IPS-15b (cell line): ENCODE measurements at regions not wholly inside any gene's neighbourhood (a gene's known extent, or its start where the extent isn't known, plus 50 kb on each side); places are given as distances from the start of the nearest gene placed in this dataset.

ENCODE experiments used
- H3K27me3 ChIP-seq: one replicate; pipeline ENCODE4 v1.6.1; 2013; ENCODE audit warnings: low read length; ENCODE audit not compliant: control insufficient read depth, insufficient read depth
- H3K36me3 ChIP-seq: one replicate; pipeline ENCODE4 v1.6.1; 2013; ENCODE audit warnings: low read length; ENCODE audit not compliant: control insufficient read depth, insufficient read depth
- H3K4me1 ChIP-seq: one replicate; pipeline ENCODE4 v1.6.1; 2013; ENCODE audit warnings: mild to moderate bottlenecking, low read length; ENCODE audit not compliant: control insufficient read depth, insufficient read depth
- H3K4me3 ChIP-seq: one replicate; pipeline ENCODE4 v1.5.1; 2013; ENCODE audit warnings: low read depth, low read length
- H3K9ac ChIP-seq: one replicate; pipeline ENCODE4 v1.6.1; 2013; ENCODE audit warnings: low read depth, mild to moderate bottlenecking, low read length
- H3K9me3 ChIP-seq: one replicate; pipeline ENCODE4 v1.6.1; 2013; ENCODE audit warnings: mild to moderate bottlenecking, low read length; ENCODE audit not compliant: control insufficient read depth, insufficient read depth

- Histone ChIP-seq H3K36me3 (no peaks in the 10 kb centered on the region), H3K4me1 (no peaks in the 10 kb centered on the region), H3K4me3 (no peak overlapping the region), H3K9ac (no peak overlapping the region), H3K9me3 (no peaks in the 10 kb centered on the region), H3K27me3 (no peaks in the 10 kb centered on the region)
These were observed 555.2 kb upstream of the GRAMD2B start for GRCh38 chr5:125868036-125868435.

GRCh38 chr5:125870256-125870655 is 553.0 kb upstream of the GRAMD2B start:
- H3K9ac ChIP-seq, result no peak overlapping the region
- H3K36me3 ChIP-seq, result no peaks in the 10 kb centered on the region
- H3K4me1 ChIP-seq, result no peaks in the 10 kb centered on the region
- no peaks in the 10 kb centered on the region for H3K9me3 ChIP-seq
- H3K27me3 ChIP-seq, result no peaks in the 10 kb centered on the region
- no peak overlapping the region for H3K4me3 ChIP-seq

- Histone ChIP-seq H3K9me3 (no peaks in the 10 kb centered on the region), H3K27me3 (no peaks in the 10 kb centered on the region), H3K4me3 (no peak overlapping the region), H3K4me1 (no peaks in the 10 kb centered on the region), H3K36me3 (no peaks in the 10 kb centered on the region), H3K9ac (no peak overlapping the region)
These were observed 549.2 kb upstream of the GRAMD2B start for GRCh38 chr5:125874057-125874456.

- Histone ChIP-seq H3K9me3 (no peaks in the 10 kb centered on the region), H3K36me3 (no peaks in the 10 kb centered on the region), H3K27me3 (no peaks in the 10 kb centered on the region), H3K4me1 (no peaks in the 10 kb centered on the region), H3K9ac (no peak overlapping the region), H3K4me3 (no peak overlapping the region)
These were observed 548.5 kb upstream of the GRAMD2B start for GRCh38 chr5:125874717-125875116.

- Histone ChIP-seq H3K4me3 (no peak overlapping the region), H3K9me3 (no peaks in the 10 kb centered on the region), H3K4me1 (no peaks in the 10 kb centered on the region), H3K27me3 (no peaks in the 10 kb centered on the region), H3K36me3 (no peaks in the 10 kb centered on the region), H3K9ac (no peak overlapping the region)
These were observed 546.0 kb upstream of the GRAMD2B start for GRCh38 chr5:125877248-125877647.

GRCh38 chr5:125882061-125882460 is 541.1 kb upstream of the GRAMD2B start:
- Histone ChIP-seq H3K27me3 (no peaks in the 10 kb centered on the region), H3K9me3 (no peaks in the 10 kb centered on the region), H3K4me3 (no peak overlapping the region), H3K9ac (no peak overlapping the region), H3K4me1 (no peaks in the 10 kb centered on the region), H3K36me3 (no peaks in the 10 kb centered on the region)

- Histone ChIP-seq H3K4me3 (no peak overlapping the region), H3K36me3 (no peaks in the 10 kb centered on the region), H3K9ac (no peak overlapping the region), H3K27me3 (no peaks in the 10 kb centered on the region), H3K4me1 (no peaks in the 10 kb centered on the region), H3K9me3 (no peaks in the 10 kb centered on the region)
These were observed 540.0 kb upstream of the GRAMD2B start for GRCh38 chr5:125883223-125883622.

GRCh38 chr5:125888358-125888757 is 534.9 kb upstream of the GRAMD2B start:
- H3K4me3 ChIP-seq, result no peak overlapping the region
- no peaks in the 10 kb centered on the region for H3K9me3 ChIP-seq
- H3K36me3 ChIP-seq, result no peaks in the 10 kb centered on the region
- no peak overlapping the region for H3K9ac ChIP-seq
- H3K4me1 ChIP-seq, result no peaks in the 10 kb centered on the region
- H3K27me3 ChIP-seq, result no peaks in the 10 kb centered on the region

GRCh38 chr5:125890511-125890931 is 532.7 kb upstream of the GRAMD2B start:
- no peak overlapping the region for H3K9ac ChIP-seq
- H3K27me3 ChIP-seq, result no peaks in the 10 kb centered on the region
- H3K4me3 ChIP-seq, result no peak overlapping the region
- H3K9me3 ChIP-seq, result no peaks in the 10 kb centered on the region
- H3K36me3 ChIP-seq, result no peaks in the 10 kb centered on the region
- no peaks in the 10 kb centered on the region for H3K4me1 ChIP-seq

- H3K4me1 ChIP-seq, result no peaks in the 10 kb centered on the region
- no peak overlapping the region for H3K9ac ChIP-seq
- no peaks in the 10 kb centered on the region for H3K36me3 ChIP-seq
- H3K9me3 ChIP-seq, result no peaks in the 10 kb centered on the region
- no peaks in the 10 kb centered on the region for H3K27me3 ChIP-seq
- H3K4me3 ChIP-seq, result no peak overlapping the region
These were observed 532.0 kb upstream of the GRAMD2B start for GRCh38 chr5:125891061-125891725.

- Histone ChIP-seq H3K36me3 (no peaks in the 10 kb centered on the region), H3K9ac (no peak overlapping the region), H3K4me1 (no peaks in the 10 kb centered on the region), H3K27me3 (no peaks in the 10 kb centered on the region), H3K4me3 (no peak overlapping the region), H3K9me3 (no peaks in the 10 kb centered on the region)
These were observed 528.8 kb upstream of the GRAMD2B start for GRCh38 chr5:125894383-125894782.

- Histone ChIP-seq H3K36me3 (no peaks in the 10 kb centered on the region), H3K9me3 (no peaks in the 10 kb centered on the region), H3K4me3 (no peak overlapping the region), H3K4me1 (no peaks in the 10 kb centered on the region), H3K27me3 (no peaks in the 10 kb centered on the region), H3K9ac (no peak overlapping the region)
These were observed 526.8 kb upstream of the GRAMD2B start for GRCh38 chr5:125896368-125896767.
